ENCODE measurements at regions not wholly inside any gene's neighbourhood (a gene's known extent, or its start where the extent isn't known, plus 50 kb on each side); places are given as distances from the start of the nearest gene placed in this dataset.

- TF ChIP-seq CTCF (IDR thresholded peaks at IDR 0.05): no peak
- no peak for TF ChIP-seq ZFX (IDR thresholded peaks at IDR 0.05; ENCODE audit: borderline replicate concordance)
Measured at GRCh38 chr1:57789936-57790335, 366.1 kb upstream of the DAB1 start.

All from 22Rv1 (cell line).